Neural crest cell (in vitro differentiated cells): ENCODE measurements at regions not wholly inside any gene's neighbourhood (a gene's known extent, or its start where the extent isn't known, plus 50 kb on each side); places are given as distances from the start of the nearest gene placed in this dataset.
"Not testable (repeated sequence)": the region's sequence is repeated elsewhere in the genome, so short reads cannot be mapped to it uniquely, and the experiment has no call there.

Experiments used
- DNase-seq: peaks from one replicate; pipeline ENCODE4 v3.0.0; 2021; ENCODE audit warnings: low read depth, mixed read lengths, low spot score
- H3K27ac Mint-ChIP-seq: one replicate; pipeline ENCODE4 v1.8.0; 2021; ENCODE audit warnings: mild to moderate bottlenecking, mixed read lengths; ENCODE audit not compliant: unreplicated experiment
- H3K27me3 Mint-ChIP-seq: 2 replicates; pipeline ENCODE4 v1.8.0; 2021; ENCODE audit warnings: low read depth, mild to moderate bottlenecking, mixed read lengths
- H3K36me3 Mint-ChIP-seq: 2 replicates; pipeline ENCODE4 v1.8.0; 2021; ENCODE audit warnings: low read depth, mild to moderate bottlenecking, mixed read lengths
- H3K4me1 Mint-ChIP-seq: 2 replicates; pipeline ENCODE4 v1.8.0; 2021; ENCODE audit warnings: mixed read lengths
- H3K4me3 Mint-ChIP-seq: one replicate; pipeline ENCODE4 v1.8.0; 2021; ENCODE audit warnings: mild to moderate bottlenecking, mixed read lengths
- H3K9me3 Mint-ChIP-seq: 2 replicates; pipeline ENCODE4 v1.8.0; 2021; ENCODE audit warnings: mixed read lengths
- CTCF ChIP-seq: fragments of 200-600 bp; sonication (generic); conservative IDR thresholded peaks from 2 replicates; pipeline ENCODE4 v1.5.0; 2021; ENCODE audit warnings: antibody characterized with exemption, mild to moderate bottlenecking

GRCh38 chr10:65100146-65100545, 1578.9 kb downstream of the REEP3 start:
- Mint-ChIP-seq H3K4me3 (no peak overlapping the region), H3K27me3 (no peaks in the 10 kb centered on the region), H3K4me1 (no peaks in the 10 kb centered on the region), H3K27ac (no peak overlapping the region), H3K9me3 (peaks cover 4% of the 10 kb centered on the region), H3K36me3 (no peaks in the 10 kb centered on the region)
- TF ChIP-seq CTCF: no peak
- DNase-seq: no peak

- not testable (repeated sequence) for H3K36me3 Mint-ChIP-seq, H3K27ac Mint-ChIP-seq, DNase-seq, H3K27me3 Mint-ChIP-seq, H3K9me3 Mint-ChIP-seq, H3K4me3 Mint-ChIP-seq, H3K4me1 Mint-ChIP-seq
Measured at GRCh38 chr10:65100881-65101280, 1579.7 kb downstream of the REEP3 start.

GRCh38 chr10:65110009-65110408, 1588.8 kb downstream of the REEP3 start:
- Mint-ChIP-seq H3K27me3 (no peaks in the 10 kb centered on the region), H3K4me1 (no peaks in the 10 kb centered on the region), H3K36me3 (no peaks in the 10 kb centered on the region), H3K9me3 (no peaks in the 10 kb centered on the region), H3K4me3 (no peak overlapping the region), H3K27ac (no peak overlapping the region)
- no peak for DNase-seq
- no peak for TF ChIP-seq CTCF

GRCh38 chr10:65111059-65111458, 1589.9 kb downstream of the REEP3 start:
- not testable (repeated sequence) for H3K9me3 Mint-ChIP-seq, H3K36me3 Mint-ChIP-seq, H3K4me3 Mint-ChIP-seq, DNase-seq, H3K4me1 Mint-ChIP-seq, H3K27me3 Mint-ChIP-seq
- peak overlapping the region; percentile 73 for H3K27ac Mint-ChIP-seq

GRCh38 chr10:65112573-65112972, 1591.4 kb downstream of the REEP3 start:
- no peaks in the 10 kb centered on the region for H3K27me3 Mint-ChIP-seq
- no peaks in the 10 kb centered on the region for H3K9me3 Mint-ChIP-seq
- DNase-seq: no peak
- no peak overlapping the region for H3K27ac Mint-ChIP-seq
- H3K4me3 Mint-ChIP-seq: no peak overlapping the region
- no peak for TF ChIP-seq CTCF
- H3K36me3 Mint-ChIP-seq: no peaks in the 10 kb centered on the region
- H3K4me1 Mint-ChIP-seq: no peaks in the 10 kb centered on the region

- Mint-ChIP-seq H3K4me1 (no peaks in the 10 kb centered on the region), H3K9me3 (peaks cover 6% of the 10 kb centered on the region), H3K27ac (no peak overlapping the region), H3K4me3 (no peak overlapping the region), H3K27me3 (no peaks in the 10 kb centered on the region), H3K36me3 (no peaks in the 10 kb centered on the region)
- no peak for TF ChIP-seq CTCF
- DNase-seq: no peak
Measured at GRCh38 chr10:65123120-65123519, 1601.9 kb downstream of the REEP3 start.

GRCh38 chr10:65125212-65125611, 1604.0 kb downstream of the REEP3 start:
- H3K36me3 Mint-ChIP-seq: no peaks in the 10 kb centered on the region
- no peak for TF ChIP-seq CTCF
- H3K27me3 Mint-ChIP-seq: no peaks in the 10 kb centered on the region
- no peaks in the 10 kb centered on the region for H3K4me1 Mint-ChIP-seq
- H3K9me3 Mint-ChIP-seq: peaks cover 4% of the 10 kb centered on the region
- H3K27ac Mint-ChIP-seq: no peak overlapping the region
- no peak for DNase-seq
- no peak overlapping the region for H3K4me3 Mint-ChIP-seq
